Left ventricle myocardium inferior (tissue), 1 donor: ENCODE measurements at regions not wholly inside any gene's neighbourhood (a gene's known extent, or its start where the extent isn't known, plus 50 kb on each side); places are given as distances from the start of the nearest gene placed in this dataset.
A peak's percentile ranks its signal among the peaks of the same experiment; 100 is the strongest.

Experiments used
- DNase-seq: peaks from one replicate; pipeline ENCODE4 v3.0.0-alpha.2; 2020
- H3K27ac ChIP-seq: fragments of 200-600 bp; replicated peaks from 2 replicates; pipeline ENCODE4 v1.8.0; 2021
- H3K27me3 ChIP-seq: fragments of 200-600 bp; 2 replicates; pipeline ENCODE4 v1.8.0; 2021; ENCODE audit warnings: low read depth
- H3K36me3 ChIP-seq: fragments of 200-600 bp; 2 replicates; pipeline ENCODE4 v1.8.0; 2021
- H3K4me1 ChIP-seq: fragments of 200-600 bp; 2 replicates; pipeline ENCODE4 v1.8.0; 2021
- H3K4me3 ChIP-seq: fragments of 200-600 bp; 2 replicates; pipeline ENCODE4 v1.8.0; 2021; ENCODE audit warnings: mild to moderate bottlenecking, moderate library complexity
- H3K9me3 ChIP-seq: fragments of 200-600 bp; replicated peaks from 2 replicates; pipeline ENCODE4 v1.8.0; 2021
- CTCF ChIP-seq: fragments of 200-600 bp; IDR thresholded peaks from 2 replicates; pipeline ENCODE4 v1.8.0; 2021; ENCODE audit warnings: antibody characterized with exemption, mild to moderate bottlenecking, borderline replicate concordance
- intact Hi-C: fragments of 100-400 bp; cut with micrococcal nuclease; formaldehyde crosslinking; loops from one replicate; pipeline ENCODE4 v1.11.0; 2022
- donor health status: DM: no; HTN: yes; CAD: no; lungs with severe emphysema.

GRCh38 chr16:85375282-85375681 lies 237.8 kb upstream of the GSE1 start:
- Histone ChIP-seq H3K27me3 (no peaks in the 10 kb centered on the region), H3K27ac (no peak overlapping the region), H3K4me3 (no peak overlapping the region), H3K9me3 (no peaks in the 10 kb centered on the region), H3K4me1 (peaks cover 54% of the 10 kb centered on the region), H3K36me3 (no peaks in the 10 kb centered on the region)
- TF ChIP-seq CTCF = no peak
- intact Hi-C loops = no loop called here
- DNase-seq = no peak

DNA sequence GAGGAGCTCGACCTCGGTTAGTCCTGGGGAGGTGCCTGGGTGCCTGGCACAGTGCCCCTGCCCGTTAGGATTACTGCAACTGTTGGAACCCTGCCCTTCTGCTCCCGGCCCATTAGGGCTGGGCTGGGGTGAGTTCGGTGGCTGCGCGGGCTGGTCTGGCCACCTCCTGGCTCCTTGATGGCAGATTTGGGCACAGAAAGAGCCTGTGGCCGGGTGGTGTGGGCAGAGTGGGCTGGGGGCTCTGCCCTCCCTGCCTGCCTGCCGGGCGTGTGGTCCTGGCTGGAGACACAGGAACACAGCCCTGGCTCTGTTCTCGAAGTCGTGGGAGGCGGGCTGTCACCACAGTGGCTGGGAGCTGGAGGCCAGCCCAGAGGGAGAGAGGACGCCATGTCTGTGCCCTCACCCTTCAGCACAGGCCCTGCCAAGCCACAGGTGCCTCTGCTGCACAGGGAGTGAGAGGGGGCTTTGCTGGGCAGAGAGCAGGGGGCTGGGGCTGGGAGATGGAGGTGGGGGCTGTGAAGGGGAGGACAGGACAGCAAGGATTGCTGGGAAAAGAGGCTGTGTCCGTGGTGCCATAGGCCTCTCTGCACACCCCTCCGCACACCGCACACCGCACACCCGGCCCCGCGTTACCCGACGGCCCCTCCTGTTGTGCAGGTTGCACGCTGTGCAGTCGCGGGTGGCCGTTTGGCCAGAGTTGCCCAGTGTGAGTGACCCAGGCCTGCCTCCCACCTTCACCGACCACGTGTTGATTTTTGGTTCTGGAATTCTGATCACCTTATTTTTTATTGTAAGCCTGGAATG lies 236.6 kb upstream of the GSE1 start:
- intact Hi-C loops = no loop called here
- Histone ChIP-seq H3K36me3 (no peaks in the 10 kb centered on the region), H3K9me3 (no peaks in the 10 kb centered on the region), H3K4me3 (peak overlapping the region; percentile 23), H3K27ac (peak overlapping the region; percentile 75), H3K4me1 (peaks cover 52% of the 10 kb centered on the region), H3K27me3 (no peaks in the 10 kb centered on the region)
- TF ChIP-seq CTCF = no peak
- DNase-seq = peak; percentile 69

- intact Hi-C loops = no loop called here
- Histone ChIP-seq H3K27me3 (no peaks in the 10 kb centered on the region), H3K9me3 (no peaks in the 10 kb centered on the region), H3K4me3 (no peak overlapping the region), H3K4me1 (peaks cover 60% of the 10 kb centered on the region), H3K36me3 (no peaks in the 10 kb centered on the region), H3K27ac (no peak overlapping the region)
- no peak for DNase-seq
- TF ChIP-seq CTCF = no peak
Observed at GRCh38 chr16:85377388-85378144, 235.6 kb upstream of the GSE1 start.

DNA sequence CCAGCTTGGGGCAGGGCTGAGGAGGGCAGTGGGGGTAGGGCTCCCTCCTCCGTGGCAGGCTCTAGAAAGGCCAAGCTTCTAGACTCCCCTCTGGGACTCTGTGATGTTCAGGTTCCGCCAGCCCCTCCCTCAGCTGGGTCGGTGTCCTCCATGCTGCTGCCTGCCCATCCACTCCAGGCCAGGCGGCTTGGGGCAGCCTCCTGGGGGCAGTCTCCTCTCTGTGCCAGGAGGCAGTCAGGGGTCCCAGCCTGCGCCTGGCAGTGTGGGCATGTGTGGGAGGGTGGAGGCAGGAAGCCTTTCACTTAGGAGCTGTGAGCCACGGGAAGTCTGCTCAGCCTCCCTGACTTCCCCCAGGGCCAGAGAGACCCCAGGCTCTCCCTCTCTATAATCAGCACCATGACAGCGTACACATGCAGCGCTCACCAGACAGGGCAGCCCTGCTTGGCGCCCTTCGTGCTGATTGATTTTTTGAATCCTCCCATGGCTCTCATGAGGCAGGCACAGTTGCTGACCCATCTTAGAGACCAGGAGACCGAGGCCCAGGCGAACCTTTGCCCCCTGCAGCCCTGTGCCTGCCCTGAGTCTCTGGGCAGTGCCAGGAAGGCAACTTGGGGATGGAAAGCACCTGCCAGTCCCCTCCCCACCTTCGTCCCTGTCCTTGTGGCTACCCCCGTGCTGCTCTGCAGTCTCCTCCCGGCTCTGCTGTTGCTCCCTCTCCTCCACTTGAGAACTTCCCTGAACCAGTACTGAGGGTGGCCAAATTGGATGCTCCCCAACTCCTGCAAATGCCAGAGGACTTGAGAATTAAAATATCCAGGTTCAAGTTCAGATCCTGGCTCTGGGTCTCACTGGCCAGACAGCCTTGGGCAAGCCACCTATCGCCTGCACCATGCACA lies 234.7 kb upstream of the GSE1 start:
- DNase-seq = no peak
- Histone ChIP-seq H3K4me1 (peaks cover 60% of the 10 kb centered on the region), H3K9me3 (no peaks in the 10 kb centered on the region), H3K36me3 (no peaks in the 10 kb centered on the region), H3K27me3 (no peaks in the 10 kb centered on the region), H3K4me3 (no peak overlapping the region), H3K27ac (no peak overlapping the region)
- no peak for TF ChIP-seq CTCF
- intact Hi-C loops = no loop called here
